ENCODE measurements at regions not wholly inside any gene's neighbourhood (a gene's known extent, or its start where the extent isn't known, plus 50 kb on each side); places are given as distances from the start of the nearest gene placed in this dataset.

DNA sequence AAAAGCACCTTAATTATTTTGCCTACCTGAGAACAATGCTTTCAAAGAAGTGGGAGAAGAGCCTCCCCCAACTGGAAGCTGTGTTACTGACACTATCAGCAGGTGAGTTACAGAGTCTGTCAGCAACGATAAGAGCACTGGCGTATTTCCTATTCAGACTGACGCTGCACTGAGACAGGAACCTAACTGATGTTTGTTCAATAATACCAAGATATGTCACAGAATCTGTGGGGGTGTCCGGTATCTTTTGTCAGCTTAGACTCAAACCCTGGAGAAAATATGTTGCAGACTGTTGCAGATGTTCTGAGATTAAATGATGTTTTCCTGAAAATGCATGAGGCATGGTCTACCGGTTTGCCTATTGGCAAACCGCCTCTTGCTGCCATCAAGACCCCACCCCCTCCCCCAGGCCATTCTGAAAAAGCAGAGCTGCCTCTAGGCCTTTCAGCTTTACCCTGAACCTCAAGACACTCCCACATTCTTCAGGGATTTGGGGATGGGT, 115.2 kb upstream of the KIT start:
- intact Hi-C loops (cut with DNase I; ENCODE audit: low total_unique reads): no loop called here
- in situ Hi-C loops (cut with MboI; ENCODE audit: low pct_ligation_motif_present in 1 of 4, low pct_unique_long_range_greater_than_20kb in 1 of 4, low sequenced_read_pairs in 3 of 4): loop anchor here in 1 of 4 donors (10.0 kb wide), 1 partner anchor 62 kb away; no protein-coding TSS in a partner anchor
- Histone ChIP-seq H3K9me3 (no peaks in the 10 kb centered on the region), H3K27ac (no peak overlapping the region), H3K4me1 (peaks cover 5 to 18% (median 12%) of the 10 kb centered on the region in 4 donors), H3K4me3 (no peak overlapping the region), H3K36me3 (no peaks in the 10 kb centered on the region), H3K27me3 (no peaks in the 10 kb centered on the region)
- 73 to 90% methylated on average over 2 to 6 of the region's 6 CpGs for WGBS, 2 donors (ENCODE audit: low coverage in 1 of 2)
- TF ChIP-seq, protein P1, sequence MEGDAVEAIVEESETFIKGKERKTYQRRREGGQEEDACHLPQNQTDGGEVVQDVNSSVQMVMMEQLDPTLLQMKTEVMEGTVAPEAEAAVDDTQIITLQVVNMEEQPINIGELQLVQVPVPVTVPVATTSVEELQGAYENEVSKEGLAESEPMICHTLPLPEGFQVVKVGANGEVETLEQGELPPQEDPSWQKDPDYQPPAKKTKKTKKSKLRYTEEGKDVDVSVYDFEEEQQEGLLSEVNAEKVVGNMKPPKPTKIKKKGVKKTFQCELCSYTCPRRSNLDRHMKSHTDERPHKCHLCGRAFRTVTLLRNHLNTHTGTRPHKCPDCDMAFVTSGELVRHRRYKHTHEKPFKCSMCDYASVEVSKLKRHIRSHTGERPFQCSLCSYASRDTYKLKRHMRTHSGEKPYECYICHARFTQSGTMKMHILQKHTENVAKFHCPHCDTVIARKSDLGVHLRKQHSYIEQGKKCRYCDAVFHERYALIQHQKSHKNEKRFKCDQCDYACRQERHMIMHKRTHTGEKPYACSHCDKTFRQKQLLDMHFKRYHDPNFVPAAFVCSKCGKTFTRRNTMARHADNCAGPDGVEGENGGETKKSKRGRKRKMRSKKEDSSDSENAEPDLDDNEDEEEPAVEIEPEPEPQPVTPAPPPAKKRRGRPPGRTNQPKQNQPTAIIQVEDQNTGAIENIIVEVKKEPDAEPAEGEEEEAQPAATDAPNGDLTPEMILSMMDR (IDR thresholded peaks at IDR 0.05): no peak
- TF ChIP-seq EP300 (IDR thresholded peaks at IDR 0.05; ENCODE audit: low read depth) (no peak), POLR2A (IDR thresholded peaks at IDR 0.05) (no peak), POLR2AphosphoS5 (IDR thresholded peaks at IDR 0.05) (no peak)
- no peak for DNase-seq

DNA sequence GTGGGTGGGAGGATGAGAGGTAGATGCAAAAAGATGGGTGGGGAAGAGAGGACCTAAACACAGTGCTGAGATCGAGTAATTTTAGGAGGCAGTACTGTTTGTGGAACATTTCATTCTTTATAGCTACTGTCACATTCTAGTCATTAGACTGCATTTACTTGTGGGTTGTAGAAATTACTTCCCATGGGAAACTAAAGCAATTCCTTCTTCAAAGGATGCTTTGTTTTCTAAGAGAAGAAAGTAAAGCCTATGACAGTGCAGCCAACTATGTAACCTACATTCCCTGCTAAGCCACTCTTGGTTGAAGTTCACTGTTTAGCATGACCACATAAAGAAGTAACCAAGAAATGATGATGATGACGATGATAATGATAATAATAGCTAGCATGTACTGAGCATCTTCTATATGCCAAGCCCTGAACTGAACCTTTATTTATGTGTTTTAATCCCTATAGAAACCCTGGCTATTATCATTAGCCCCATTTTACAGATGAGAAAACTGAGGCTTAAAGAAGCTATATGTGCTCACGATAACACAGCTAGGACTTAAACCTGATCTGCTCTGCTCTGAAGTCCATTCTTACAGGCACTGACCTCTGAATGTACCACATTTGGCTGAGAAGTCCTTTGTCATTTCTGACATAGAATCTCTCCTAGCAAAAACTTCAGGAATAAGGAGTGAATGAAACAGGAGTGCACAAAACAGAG, 114.5 kb upstream of the KIT start:
- TF ChIP-seq EP300 (IDR thresholded peaks at IDR 0.05; ENCODE audit: low read depth) (no peak), POLR2A (IDR thresholded peaks at IDR 0.05) (no peak), POLR2AphosphoS5 (IDR thresholded peaks at IDR 0.05) (no peak)
- TF ChIP-seq, protein P1 (IDR thresholded peaks at IDR 0.05): no peak

DNA sequence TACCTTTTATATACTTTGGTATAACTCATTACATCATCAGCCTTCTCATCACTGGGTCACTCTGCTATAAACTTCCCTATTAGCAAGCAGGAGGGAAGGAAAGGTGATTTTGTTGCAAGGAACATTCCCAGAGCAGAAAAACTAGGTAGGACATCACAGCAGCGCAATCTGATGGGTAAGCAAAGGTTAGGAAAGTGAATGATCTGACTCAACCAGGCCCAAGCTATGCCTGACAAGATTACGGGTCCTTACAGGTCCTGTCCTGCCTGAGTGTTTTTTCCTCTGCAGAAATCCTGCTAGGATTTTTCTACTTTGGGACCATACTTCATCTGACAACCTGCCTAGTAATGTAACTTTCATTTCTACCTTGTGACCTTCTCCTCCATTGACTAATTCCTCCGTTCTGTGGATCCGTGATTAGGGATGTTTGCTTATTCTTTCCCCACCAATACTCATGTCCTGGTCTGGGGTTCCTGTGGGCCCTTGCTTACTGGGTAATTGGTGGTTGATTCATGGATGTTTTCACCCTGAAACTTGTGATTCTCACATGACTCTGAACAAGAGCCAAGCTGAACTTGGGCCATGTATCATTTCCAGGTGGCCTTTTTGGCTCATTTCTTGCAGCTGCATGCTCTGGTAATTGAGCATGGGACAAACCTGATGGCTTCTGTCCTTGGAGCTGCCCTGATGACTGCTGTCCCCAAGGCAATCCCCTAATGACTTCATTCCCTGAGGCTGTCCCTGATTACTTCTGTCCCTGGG, 111.9 kb upstream of the KIT start:
- in situ Hi-C loops (cut with MboI; ENCODE audit: low pct_ligation_motif_present in 1 of 4, low pct_unique_long_range_greater_than_20kb in 1 of 4, low sequenced_read_pairs in 3 of 4) (loop anchor here in 1 of 4 donors (10.0 kb wide), 1 partner anchor 59 kb away; no protein-coding TSS in a partner anchor), intact Hi-C loops (cut with DNase I; ENCODE audit: low total_unique reads) (no loop called here)
- Histone ChIP-seq H3K27ac (no peak overlapping the region), H3K9me3 (no peaks in the 10 kb centered on the region), H3K4me3 (no peak overlapping the region), H3K4me1 (peaks cover 0 to 19% (median 11%) of the 10 kb centered on the region in 4 donors), H3K36me3 (no peaks in the 10 kb centered on the region), H3K27me3 (no peaks in the 10 kb centered on the region)
- WGBS, 2 donors (ENCODE audit: low coverage in 1 of 2): 89 to 91% methylated on average over 3 to 4 of the region's 4 CpGs
- TF ChIP-seq, protein P1 (IDR thresholded peaks at IDR 0.05): no peak
- TF ChIP-seq POLR2A (IDR thresholded peaks at IDR 0.05): no peak
- TF ChIP-seq POLR2AphosphoS5 (IDR thresholded peaks at IDR 0.05): no peak
- TF ChIP-seq EP300 (IDR thresholded peaks at IDR 0.05; ENCODE audit: low read depth): no peak
- DNase-seq: no peak

More for the DNA sequence above, 114.5 kb upstream of the KIT start:
- WGBS, 2 donors (ENCODE audit: low coverage in 1 of 2): 69 to 77% methylated on average over 3 of the region's 3 CpGs
- intact Hi-C loops (cut with DNase I; ENCODE audit: low total_unique reads) (no loop called here), in situ Hi-C loops (cut with MboI; ENCODE audit: low pct_ligation_motif_present in 1 of 4, low pct_unique_long_range_greater_than_20kb in 1 of 4, low sequenced_read_pairs in 3 of 4) (loop anchor here in 1 of 4 donors (10.0 kb wide), 1 partner anchor 62 kb away; no protein-coding TSS in a partner anchor)
- H3K36me3 ChIP-seq: no peaks in the 10 kb centered on the region
- no peaks in the 10 kb centered on the region for H3K9me3 ChIP-seq
- peaks cover 5 to 25% (median 15%) of the 10 kb centered on the region in 4 donors for H3K4me1 ChIP-seq
- H3K4me3 ChIP-seq: no peak overlapping the region
- no peak for DNase-seq
- no peak overlapping the region for H3K27ac ChIP-seq
- H3K27me3 ChIP-seq: no peaks in the 10 kb centered on the region

All from transverse colon (tissue), 4 donors.